HFFc6 (cell line): ENCODE measurements at regions not wholly inside any gene's neighbourhood (a gene's known extent, or its start where the extent isn't known, plus 50 kb on each side); places are given as distances from the start of the nearest gene placed in this dataset.

ENCODE experiments used
- DNase-seq: peaks from one replicate; pipeline ENCODE4 v3.0.0-alpha.2; 2018
- H3K27ac Mint-ChIP-seq: 2 replicates; pipeline ENCODE4 v1.8.0; 2020; ENCODE audit warnings: mild to moderate bottlenecking, mixed read lengths
- H3K27me3 Mint-ChIP-seq: 2 replicates; pipeline ENCODE4 v1.8.0; 2021; ENCODE audit warnings: mild to moderate bottlenecking, moderate library complexity, mixed read lengths; ENCODE audit not compliant: insufficient read depth
- H3K36me3 Mint-ChIP-seq: 2 replicates; pipeline ENCODE4 v1.8.0; 2021; ENCODE audit warnings: low read depth, mixed read lengths
- H3K4me1 Mint-ChIP-seq: 2 replicates; pipeline ENCODE4 v1.8.0; 2020; ENCODE audit warnings: low read depth, mixed read lengths
- H3K4me3 Mint-ChIP-seq: 2 replicates; pipeline ENCODE4 v1.8.0; 2020; ENCODE audit warnings: mild to moderate bottlenecking, moderate library complexity, mixed read lengths
- H3K9me3 Mint-ChIP-seq: 2 replicates; pipeline ENCODE4 v1.8.0; 2020; ENCODE audit warnings: mild to moderate bottlenecking, mixed read lengths
- CTCF ChIP-seq: fragments of 200-600 bp; sonication (generic); IDR thresholded peaks from 2 replicates; pipeline ENCODE4 v1.5.0; 2021; ENCODE audit warnings: antibody characterized with exemption, mild to moderate bottlenecking

- Mint-ChIP-seq H3K27me3 (0 out of 2 replicates have a peak, but pooled peaks cover 2% of the 10 kb centered on the region), H3K9me3 (peaks cover 6% of the 10 kb centered on the region; the same call in 1 of the 2 replicates), H3K27ac (no peak overlapping the region), H3K4me3 (no peak overlapping the region), H3K4me1 (no peaks in the 10 kb centered on the region), H3K36me3 (no peaks in the 10 kb centered on the region)
- DNase-seq, result no peak
- no peak for TF ChIP-seq CTCF
Observed at GRCh38 chr7:83832009-83832408, 183.1 kb upstream of the SEMA3E start.

- Mint-ChIP-seq H3K9me3 (peaks cover 14% of the 10 kb centered on the region), H3K36me3 (no peaks in the 10 kb centered on the region)
Observed at GRCh38 chr7:83827036-83827435, 178.1 kb upstream of the SEMA3E start.

GRCh38 chr7:83824214-83824613 lies 175.3 kb upstream of the SEMA3E start:
- peaks cover 14% of the 10 kb centered on the region for H3K9me3 Mint-ChIP-seq
- no peaks in the 10 kb centered on the region for H3K27me3 Mint-ChIP-seq
- H3K27ac Mint-ChIP-seq, result no peak overlapping the region
- no peak overlapping the region for H3K4me3 Mint-ChIP-seq
- TF ChIP-seq CTCF, result no peak
- no peaks in the 10 kb centered on the region for H3K4me1 Mint-ChIP-seq
- no peaks in the 10 kb centered on the region; the same call in 1 of the 2 replicates for H3K36me3 Mint-ChIP-seq
- DNase-seq, result no peak

More at GRCh38 chr7:83827036-83827435, 178.1 kb upstream of the SEMA3E start:
- H3K27me3 Mint-ChIP-seq, result 0 out of 2 replicates have a peak, but pooled peaks cover 2% of the 10 kb centered on the region
- no peak for TF ChIP-seq CTCF
- no peaks in the 10 kb centered on the region for H3K4me1 Mint-ChIP-seq
- no peak overlapping the region for H3K27ac Mint-ChIP-seq
- no peak for DNase-seq
- no peak overlapping the region for H3K4me3 Mint-ChIP-seq

GRCh38 chr7:83821866-83822265 lies 172.9 kb upstream of the SEMA3E start:
- Mint-ChIP-seq H3K27ac (no peak overlapping the region), H3K36me3 (no peaks in the 10 kb centered on the region; the same call in 1 of the 2 replicates), H3K4me1 (no peaks in the 10 kb centered on the region), H3K27me3 (no peaks in the 10 kb centered on the region), H3K9me3 (peaks cover 8% of the 10 kb centered on the region), H3K4me3 (no peak overlapping the region)
- DNase-seq, result no peak
- TF ChIP-seq CTCF, result no peak

GRCh38 chr7:83820641-83821040 lies 171.7 kb upstream of the SEMA3E start:
- Mint-ChIP-seq H3K4me1 (no peaks in the 10 kb centered on the region), H3K9me3 (peaks cover 8% of the 10 kb centered on the region), H3K36me3 (no peaks in the 10 kb centered on the region; the same call in 1 of the 2 replicates), H3K27me3 (no peaks in the 10 kb centered on the region), H3K27ac (no peak overlapping the region), H3K4me3 (no peak overlapping the region)
- no peak for TF ChIP-seq CTCF
- DNase-seq, result no peak

- Mint-ChIP-seq H3K36me3 (no peaks in the 10 kb centered on the region; the same call in 1 of the 2 replicates), H3K9me3 (peaks cover 8% of the 10 kb centered on the region), H3K4me3 (no peak overlapping the region), H3K27me3 (no peaks in the 10 kb centered on the region), H3K27ac (no peak overlapping the region), H3K4me1 (no peaks in the 10 kb centered on the region)
- DNase-seq, result no peak
- TF ChIP-seq CTCF, result no peak
Observed at GRCh38 chr7:83819911-83820310, 171.0 kb upstream of the SEMA3E start.
